ENCODE measurements at regions not wholly inside any gene's neighbourhood (a gene's known extent, or its start where the extent isn't known, plus 50 kb on each side); places are given as distances from the start of the nearest gene placed in this dataset.
"Not testable (repeated sequence)": the region's sequence is repeated elsewhere in the genome, so short reads cannot be mapped to it uniquely, and the experiment has no call there.

- no peaks in the 10 kb centered on the region for H3K9me3 ChIP-seq
- no peaks in the 10 kb centered on the region for H3K36me3 ChIP-seq
- 88 to 95% (median 93%) methylated on average over 1 of the region's 1 CpG for WGBS, 3 donors
- TF ChIP-seq POLR2A (IDR thresholded peaks at IDR 0.05) (no peak), EP300 (IDR thresholded peaks at IDR 0.05) (no peak), CTCF (IDR thresholded peaks at IDR 0.05) (no peak)
- peaks cover 10% of the 10 kb centered on the region for H3K4me1 ChIP-seq (ENCODE audit: insufficient read depth)
- intact Hi-C loops (cut with DNase I), result no loop called here
- H3K27me3 ChIP-seq, result no peaks in the 10 kb centered on the region
- no peak for DNase-seq
- H3K4me3 ChIP-seq, result no peak overlapping the region
- H3K27ac ChIP-seq, result no peak overlapping the region
These were observed 204.6 kb upstream of the APCDD1 start for GRCh38 chr18:10249801-10250200.

GRCh38 chr18:10252494-10252893 is 201.9 kb upstream of the APCDD1 start:
- peaks cover 1% of the 10 kb centered on the region for H3K4me1 ChIP-seq (ENCODE audit: insufficient read depth)
- intact Hi-C loops (cut with DNase I), result no loop called here
- H3K36me3 ChIP-seq, result no peaks in the 10 kb centered on the region
- no peaks in the 10 kb centered on the region for H3K9me3 ChIP-seq
- no peak overlapping the region for H3K27ac ChIP-seq
- DNase-seq, result no peak
- no peak for TF ChIP-seq CTCF (IDR thresholded peaks at IDR 0.05)
- TF ChIP-seq POLR2A (IDR thresholded peaks at IDR 0.05), result no peak
- no peak for TF ChIP-seq EP300 (IDR thresholded peaks at IDR 0.05)
- H3K4me3 ChIP-seq, result no peak overlapping the region
- WGBS, 3 donors, result 88 to 89% (median 89%) methylated on average over 4 of the region's 4 CpGs
- H3K27me3 ChIP-seq, result no peaks in the 10 kb centered on the region

GRCh38 chr18:10252952-10253705 is 201.3 kb upstream of the APCDD1 start:
- TF ChIP-seq POLR2A (IDR thresholded peaks at IDR 0.05) (no peak), EP300 (IDR thresholded peaks at IDR 0.05) (no peak), CTCF (IDR thresholded peaks at IDR 0.05) (no peak)
- no peaks in the 10 kb centered on the region for H3K27me3 ChIP-seq
- intact Hi-C loops (cut with DNase I), result no loop called here
- H3K9me3 ChIP-seq, result no peaks in the 10 kb centered on the region
- WGBS, 3 donors, result 70 to 79% (median 79%) methylated on average over 5 of the region's 5 CpGs
- no peak overlapping the region for H3K27ac ChIP-seq
- H3K4me1 ChIP-seq (ENCODE audit: insufficient read depth), result no peaks in the 10 kb centered on the region
- no peak for DNase-seq
- no peak overlapping the region for H3K4me3 ChIP-seq
- no peaks in the 10 kb centered on the region for H3K36me3 ChIP-seq

- H3K36me3 ChIP-seq; H3K27ac ChIP-seq; H3K27me3 ChIP-seq; H3K4me1 ChIP-seq (ENCODE audit: insufficient read depth); H3K9me3 ChIP-seq; H3K4me3 ChIP-seq; intact Hi-C loops (cut with DNase I); DNase-seq: not testable (repeated sequence)
- 78 to 98% (median 86%) methylated on average over 3 of the region's 3 CpGs for WGBS, 3 donors
These were observed 198.2 kb upstream of the APCDD1 start for GRCh38 chr18:10256276-10256675.

GRCh38 chr18:10258836-10259474 is 195.5 kb upstream of the APCDD1 start:
- H3K27ac ChIP-seq, result no peak overlapping the region
- no peaks in the 10 kb centered on the region for H3K36me3 ChIP-seq

More at GRCh38 chr18:10258836-10259474, 195.5 kb upstream of the APCDD1 start:
- H3K4me3 ChIP-seq, result no peak overlapping the region
- peaks cover 5% of the 10 kb centered on the region for H3K4me1 ChIP-seq (ENCODE audit: insufficient read depth)
- H3K9me3 ChIP-seq, result no peaks in the 10 kb centered on the region
- no peak for TF ChIP-seq EP300 (IDR thresholded peaks at IDR 0.05)
- TF ChIP-seq POLR2A (IDR thresholded peaks at IDR 0.05), result no peak
- TF ChIP-seq CTCF (IDR thresholded peaks at IDR 0.05), result no peak
- DNase-seq, result no peak
- no peaks in the 10 kb centered on the region for H3K27me3 ChIP-seq
- WGBS, 3 donors, result 21 to 34% (median 22%) methylated on average over 5 of the region's 5 CpGs
- intact Hi-C loops (cut with DNase I), result no loop called here

All from ovary (tissue), 7 donors.